ENCODE measurements at regions not wholly inside any gene's neighbourhood (a gene's known extent, or its start where the extent isn't known, plus 50 kb on each side); places are given as distances from the start of the nearest gene placed in this dataset.

DNA sequence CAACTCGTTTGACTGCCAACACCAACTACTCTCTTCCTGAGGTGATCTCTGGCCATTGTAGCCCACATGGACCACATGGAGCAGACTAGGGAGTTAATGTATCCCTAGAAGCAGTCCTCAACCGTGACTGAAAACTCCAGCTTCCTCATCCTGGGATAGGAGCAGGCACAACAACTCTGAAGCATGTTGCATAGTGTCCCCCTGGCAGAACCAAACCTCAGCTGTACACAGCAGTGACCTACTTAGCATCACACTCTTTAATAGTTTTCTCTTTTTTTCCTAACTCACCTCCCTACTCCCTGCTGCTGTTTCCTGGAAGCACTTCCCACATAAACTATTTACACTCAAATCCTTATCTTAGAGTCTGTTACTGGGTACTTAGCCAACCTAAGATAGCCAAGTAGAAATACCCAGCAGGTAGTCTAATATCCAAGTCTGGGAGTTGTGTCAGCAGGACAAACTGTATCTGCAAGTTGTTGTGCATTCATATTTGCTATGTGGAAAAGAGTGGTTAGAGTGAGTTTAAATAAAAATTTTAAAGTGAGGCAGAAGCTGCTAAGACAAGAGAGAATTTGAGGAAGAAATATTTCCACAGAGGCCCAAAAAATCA lies 228.8 kb downstream of the LTN1 start (continued):
- TF ChIP-seq, protein P1, sequence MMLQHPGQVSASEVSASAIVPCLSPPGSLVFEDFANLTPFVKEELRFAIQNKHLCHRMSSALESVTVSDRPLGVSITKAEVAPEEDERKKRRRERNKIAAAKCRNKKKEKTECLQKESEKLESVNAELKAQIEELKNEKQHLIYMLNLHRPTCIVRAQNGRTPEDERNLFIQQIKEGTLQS (CRISPR knock-in tag; conservative IDR thresholded peaks at IDR 0.05): no peak
- TF ChIP-seq OVOL2 (CRISPR knock-in tag; IDR thresholded peaks at IDR 0.05; ENCODE audit: borderline replicate concordance) (no peak), FOXP4 (CRISPR knock-in tag; IDR thresholded peaks at IDR 0.05) (no peak), CREM (CRISPR knock-in tag; IDR thresholded peaks at IDR 0.05) (no peak), FOXK1 (CRISPR knock-in tag; IDR thresholded peaks at IDR 0.05) (no peak), E2F5 (CRISPR knock-in tag; IDR thresholded peaks at IDR 0.05) (no peak), ARID4B (CRISPR knock-in tag; IDR thresholded peaks at IDR 0.05; ENCODE audit: borderline replicate concordance) (no peak)

- H3K36me3 Mint-ChIP-seq: peaks cover 22% of the 10 kb centered on the region
- peaks cover 38% of the 10 kb centered on the region for H3K9me3 Mint-ChIP-seq
- H3K27ac Mint-ChIP-seq: no peak overlapping the region
- DNase-seq (ENCODE audit: low spot score) (no peak), ATAC-seq (no peak)
- H3K4me3 Mint-ChIP-seq: no peak overlapping the region
- CTCF ChIA-PET: no interaction called here
- no peak for TF ChIP-seq RORB (CRISPR knock-in tag; IDR thresholded peaks at IDR 0.05)
- no peak for TF ChIP-seq SOX15 (CRISPR knock-in tag; IDR thresholded peaks at IDR 0.05)
- TF ChIP-seq, protein P2, sequence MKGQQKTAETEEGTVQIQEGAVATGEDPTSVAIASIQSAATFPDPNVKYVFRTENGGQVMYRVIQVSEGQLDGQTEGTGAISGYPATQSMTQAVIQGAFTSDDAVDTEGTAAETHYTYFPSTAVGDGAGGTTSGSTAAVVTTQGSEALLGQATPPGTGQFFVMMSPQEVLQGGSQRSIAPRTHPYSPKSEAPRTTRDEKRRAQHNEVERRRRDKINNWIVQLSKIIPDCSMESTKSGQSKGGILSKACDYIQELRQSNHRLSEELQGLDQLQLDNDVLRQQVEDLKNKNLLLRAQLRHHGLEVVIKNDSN (CRISPR knock-in tag; IDR thresholded peaks at IDR 0.05): no peak
- TF ChIP-seq TP53 (CRISPR knock-in tag; IDR thresholded peaks at IDR 0.05): no peak
- no peak for TF ChIP-seq MXD4 (CRISPR knock-in tag; IDR thresholded peaks at IDR 0.05; ENCODE audit: borderline replicate concordance)
- TF ChIP-seq ZNF317 (CRISPR knock-in tag; IDR thresholded peaks at IDR 0.05; ENCODE audit: borderline replicate concordance, low read depth): no peak
- TF ChIP-seq PREB (CRISPR knock-in tag; IDR thresholded peaks at IDR 0.05; ENCODE audit: borderline replicate concordance): no peak
- TF ChIP-seq STAT6 (CRISPR knock-in tag; conservative IDR thresholded peaks at IDR 0.05; ENCODE audit: low read depth): no peak
- TF ChIP-seq, protein P3, sequence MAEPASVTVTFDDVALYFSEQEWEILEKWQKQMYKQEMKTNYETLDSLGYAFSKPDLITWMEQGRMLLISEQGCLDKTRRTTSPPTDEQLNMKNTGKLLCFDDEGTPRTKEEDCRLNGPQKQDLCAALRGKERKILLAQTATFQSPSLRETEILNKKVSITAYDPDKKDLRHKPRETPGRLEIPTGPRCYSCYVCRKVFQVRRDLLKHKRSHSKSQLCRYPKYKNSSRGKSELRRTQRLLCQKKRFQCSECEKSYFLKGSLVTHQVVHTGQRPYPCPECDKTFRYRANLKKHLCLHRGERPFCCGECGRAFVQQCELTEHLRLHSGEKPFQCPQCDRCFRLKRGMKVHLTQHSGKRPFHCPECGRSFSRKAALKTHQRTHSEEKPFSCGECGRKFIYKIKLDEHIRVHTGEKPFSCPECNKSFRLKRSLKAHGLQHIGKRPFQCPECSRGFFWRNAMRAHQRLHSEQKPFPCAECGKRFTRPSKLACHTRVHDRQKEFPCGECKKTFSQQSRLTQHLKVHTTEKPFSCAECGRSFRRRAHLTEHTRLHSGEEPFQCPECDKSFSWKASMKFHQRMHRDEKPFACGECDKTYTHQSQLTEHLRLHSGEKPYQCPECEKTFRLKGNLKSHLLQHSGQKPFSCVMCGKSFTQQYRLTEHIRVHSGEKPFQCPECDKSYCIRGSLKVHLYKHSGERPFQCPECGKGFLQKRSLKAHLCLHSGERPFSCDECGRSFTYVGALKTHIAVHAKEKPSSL (CRISPR knock-in tag; conservative IDR thresholded peaks at IDR 0.05): no peak
- no peak for TF ChIP-seq E2F1 (CRISPR knock-in tag; IDR thresholded peaks at IDR 0.05)
- peaks cover 3% of the 10 kb centered on the region for H3K4me1 Mint-ChIP-seq
- POLR2A ChIA-PET: no interaction called here
- H3K27me3 Mint-ChIP-seq (ENCODE audit: low read depth): no peaks in the 10 kb centered on the region
Measured at GRCh38 chr21:28762357-28762735, 230.3 kb downstream of the LTN1 start.
